ENCODE measurements at regions not wholly inside any gene's neighbourhood (a gene's known extent, or its start where the extent isn't known, plus 50 kb on each side); places are given as distances from the start of the nearest gene placed in this dataset.

DNA sequence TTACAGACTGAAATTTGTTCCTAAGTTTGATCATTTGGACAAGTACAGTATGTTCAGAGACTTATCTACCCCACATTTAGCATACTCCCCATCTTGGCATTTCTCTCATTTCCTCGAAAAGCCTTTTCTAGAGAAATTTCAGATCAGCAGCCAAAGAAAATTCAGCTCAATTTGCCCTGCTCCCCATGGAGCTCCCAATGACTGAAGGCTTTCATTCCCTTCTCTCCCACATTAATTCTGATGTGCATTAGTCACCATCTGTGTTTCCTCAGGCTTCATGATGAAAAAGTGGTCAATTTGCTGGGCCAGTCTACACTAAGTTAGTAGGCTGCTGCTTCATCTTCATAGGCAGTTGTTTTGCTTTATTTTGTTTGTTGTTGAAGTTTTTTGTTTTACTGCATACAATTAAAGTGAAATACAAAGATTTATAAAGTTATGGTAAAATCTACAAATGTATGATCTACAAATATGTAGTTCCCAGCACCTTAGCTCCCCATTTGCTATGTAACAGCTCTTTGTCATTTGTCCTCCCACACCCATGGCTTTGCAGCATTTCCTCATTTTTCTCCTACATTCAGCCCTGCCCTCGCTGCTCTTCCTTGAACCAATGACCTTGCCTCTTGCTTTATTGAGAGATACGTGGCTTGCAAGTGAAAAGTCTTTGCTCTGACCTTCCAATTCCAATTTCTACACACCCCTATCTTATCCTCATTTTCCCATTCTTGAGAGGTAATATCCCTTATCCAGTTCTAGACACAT, 193.9 kb downstream of the ANAPC10 start:
- peak; percentile 79 for DNase-seq (ENCODE audit: low spot score)

DNA sequence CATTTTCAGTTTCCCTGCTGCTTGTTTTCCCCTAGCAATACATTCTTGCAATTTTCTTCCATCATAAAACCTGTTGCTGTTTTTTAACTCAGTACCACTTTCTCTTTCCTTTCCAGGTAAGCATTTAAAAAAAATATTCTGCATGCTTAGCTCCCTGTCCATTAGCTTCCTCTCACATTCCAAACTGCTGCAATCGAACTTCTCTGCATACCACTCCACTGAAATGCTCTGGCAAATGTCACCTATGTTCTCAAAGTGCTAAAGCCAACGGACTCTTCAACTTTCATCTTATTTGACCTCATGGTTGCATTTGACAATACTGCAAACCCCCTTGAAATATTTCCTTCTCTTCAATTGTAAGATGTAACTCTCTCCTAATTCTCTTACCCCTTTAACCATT, 192.7 kb downstream of the ANAPC10 start:
- no peak for DNase-seq (ENCODE audit: low spot score)

GRCh38 chr4:144906181-144906925, 191.6 kb downstream of the ANAPC10 start:
- no peak for DNase-seq (ENCODE audit: low spot score)

DNA sequence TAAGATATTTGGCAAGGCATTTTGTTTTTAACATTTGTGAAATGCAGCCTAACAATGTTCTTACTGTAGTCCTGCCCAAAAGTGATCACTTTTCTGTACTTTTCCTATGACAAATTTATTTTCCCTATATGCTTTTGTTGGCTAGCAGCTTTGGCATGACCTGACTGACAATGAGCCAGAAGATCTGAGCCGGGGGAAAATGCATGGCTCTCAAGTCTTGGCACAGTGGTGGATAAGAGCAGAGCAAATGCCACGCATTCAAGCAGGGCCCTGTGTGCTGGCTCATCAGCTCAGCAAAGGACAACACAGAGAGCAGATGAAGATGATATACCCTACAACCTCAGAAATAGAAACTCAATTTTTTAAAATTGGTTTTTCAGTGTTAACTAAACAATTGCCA, 187.3 kb downstream of the ANAPC10 start:
- no peak for DNase-seq (ENCODE audit: low spot score)
